ENCODE measurements at regions not wholly inside any gene's neighbourhood (a gene's known extent, or its start where the extent isn't known, plus 50 kb on each side); places are given as distances from the start of the nearest gene placed in this dataset.

- no peak for TF ChIP-seq SUZ12 (IDR thresholded peaks at IDR 0.05; ENCODE audit: extremely low read depth, insufficient read depth, insufficient read length)
- no peak for TF ChIP-seq ZNF274 (IDR thresholded peaks at IDR 0.05; ENCODE audit: low read depth, low read length)
- TF ChIP-seq YY1 (IDR thresholded peaks at IDR 0.05; ENCODE audit: insufficient read depth, insufficient read length), result no peak
Observed at GRCh38 chr9:90444609-90445204, 197.9 kb downstream of the DIRAS2 start.
